OCI-LY7 (cell line): ENCODE measurements at regions not wholly inside any gene's neighbourhood (a gene's known extent, or its start where the extent isn't known, plus 50 kb on each side); places are given as distances from the start of the nearest gene placed in this dataset.

Source experiments
- BruUV-seq: library from RNA; stranded (reverse); fragments of 400-500 nt; replicated peaks from 2 replicates; lab custom pipeline; 2021; lab: Mats Ljungman, UMichigan
- CTCF ChIA-PET: fragments of 300-600 bp; sonication (Branson Sonifier 250); formaldehyde crosslinking; loops from one replicate; lab custom pipeline; 2022; ENCODE audit warnings: antibody characterized with exemption; ENCODE audit not compliant: unreplicated experiment; lab: Charles Lee
- POLR2A ChIA-PET: fragments of 300-600 bp; sonication (Branson Sonifier 250); formaldehyde crosslinking; loops from one replicate; lab custom pipeline; 2022; ENCODE audit warnings: antibody characterized with exemption; lab: Charles Lee
- DNase-seq: peaks from one replicate; pipeline ENCODE4 v3.0.0-alpha.2; 2015; ENCODE audit warnings: low spot score
- H2AFZ ChIP-seq: fragments of 200-600 bp; sonication (generic), shearing (Covaris generic); 2 replicates; pipeline ENCODE4 v1.6.1; 2014; ENCODE audit warnings: mild to moderate bottlenecking, antibody characterized with exemption, low read length, moderate library complexity
- H3K27ac ChIP-seq: fragments of 200-600 bp; sonication (generic); 2 replicates; pipeline ENCODE4 v1.5.1; 2014; ENCODE audit warnings: mixed run types, low read depth, mild to moderate bottlenecking, moderate library complexity, low read length, inconsistent platforms; ENCODE audit not compliant: poor library complexity, severe bottlenecking
- H3K36me3 ChIP-seq: fragments of 200-600 bp; sonication (generic); 2 replicates; pipeline ENCODE4 v1.6.1; 2014; ENCODE audit warnings: mild to moderate bottlenecking, antibody characterized with exemption, low read length, moderate library complexity, mixed read lengths; ENCODE audit not compliant: insufficient read depth
- H3K4me1 ChIP-seq: fragments of 200-600 bp; sonication (generic); 2 replicates; pipeline ENCODE4 v1.5.1; 2014; ENCODE audit warnings: mild to moderate bottlenecking, low read length; ENCODE audit not compliant: insufficient read depth, poor library complexity, severe bottlenecking
- H3K4me2 ChIP-seq: fragments of 200-600 bp; sonication (generic); 2 replicates; pipeline ENCODE4 v1.6.1; 2014; ENCODE audit warnings: mild to moderate bottlenecking, low read length
- H3K4me3 ChIP-seq: fragments of 200-600 bp; sonication (generic); 2 replicates; pipeline ENCODE4 v1.5.1; 2014; ENCODE audit warnings: mild to moderate bottlenecking, low read depth, low read length; ENCODE audit not compliant: poor library complexity, severe bottlenecking
- H3K79me2 ChIP-seq: fragments of 200-600 bp; sonication (generic); 2 replicates; pipeline ENCODE4 v1.6.1; 2016; ENCODE audit warnings: low read depth, mild to moderate bottlenecking, low read length, moderate library complexity, mixed read lengths; ENCODE audit not compliant: insufficient read depth
- H3K9me2 ChIP-seq: fragments of 200-600 bp; sonication (generic); 2 replicates; pipeline ENCODE4 v1.6.1; 2016; ENCODE audit warnings: mild to moderate bottlenecking, low read length, mixed read lengths; ENCODE audit not compliant: insufficient read depth
- H3K9me3 ChIP-seq: fragments of 200-600 bp; sonication (generic); 2 replicates; pipeline ENCODE4 v1.6.1; 2014; ENCODE audit warnings: mild to moderate bottlenecking, mixed run types, low read length, mixed read lengths
- H4K20me1 ChIP-seq: fragments of 200-600 bp; sonication (generic); 2 replicates; pipeline ENCODE4 v1.6.1; 2014; ENCODE audit warnings: mild to moderate bottlenecking, antibody characterized with exemption, low read length, moderate library complexity, mixed read lengths; ENCODE audit not compliant: insufficient read depth
- CTCF ChIP-seq: fragments of 200-600 bp; sonication (generic); conservative IDR thresholded peaks from 2 replicates; pipeline ENCODE4 v1.5.1; 2014; ENCODE audit warnings: mild to moderate bottlenecking, antibody characterized with exemption, low read length, moderate library complexity, mixed read lengths
- EZH2phosphoT487 ChIP-seq: fragments of 200-600 bp; sonication (generic); IDR thresholded peaks from 2 replicates; pipeline ENCODE4 v1.6.1; 2018; ENCODE audit warnings: low read depth, borderline replicate concordance, mild to moderate bottlenecking, mixed run types, antibody characterized with exemption, low read length, moderate library complexity, mixed read lengths
- intact Hi-C: fragments of 100-400 bp; cut with micrococcal nuclease; formaldehyde crosslinking; loops from one replicate; pipeline ENCODE4 v1.10.0; 2022; ENCODE audit not compliant: unreplicated experiment

- H3K9me2 ChIP-seq = no peaks in the 10 kb centered on the region
- no peaks in the 10 kb centered on the region for H3K9me3 ChIP-seq
- H4K20me1 ChIP-seq = no peaks in the 10 kb centered on the region
- DNase-seq = no peak
- H3K36me3 ChIP-seq = no peaks in the 10 kb centered on the region
- no peaks in the 10 kb centered on the region for H3K4me1 ChIP-seq
- intact Hi-C loops = no loop called here
- H3K4me2 ChIP-seq = no peak overlapping the region
- ChIA-PET CTCF (no interaction called here), POLR2A (no interaction called here)
- no peaks in the 10 kb centered on the region for H3K79me2 ChIP-seq
- TF ChIP-seq EZH2phosphoT487 (no peak), CTCF (no peak)
- no TSS peak for BruUV-seq
- no peak overlapping the region for H2AFZ ChIP-seq
- H3K4me3 ChIP-seq = no peak overlapping the region
- no peak overlapping the region for H3K27ac ChIP-seq
These were observed 368.1 kb upstream of the NOCT start for GRCh38 chr4:138647433-138647832.

DNA sequence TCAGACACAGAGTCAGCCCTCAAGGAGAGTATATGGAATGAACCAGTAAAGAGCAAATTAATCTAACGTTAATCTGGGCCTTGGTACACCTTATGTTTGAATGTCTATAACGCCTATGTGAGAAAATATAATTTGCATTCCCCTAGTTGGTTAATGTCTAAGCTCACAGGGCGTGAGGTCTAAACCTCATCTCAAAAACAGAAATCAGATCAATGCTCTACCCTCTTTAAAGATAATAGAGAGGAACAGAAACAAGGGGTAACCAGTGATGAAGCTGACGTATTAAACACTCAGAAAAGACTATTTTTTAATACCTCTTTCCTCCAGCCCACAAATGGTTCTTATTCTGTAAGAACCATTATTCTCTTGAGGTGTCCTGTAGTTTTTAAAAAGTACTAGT lies 369.2 kb upstream of the NOCT start:
- Histone ChIP-seq H3K4me1 (no peaks in the 10 kb centered on the region), H3K4me3 (no peak overlapping the region), H3K9me2 (no peaks in the 10 kb centered on the region), H3K9me3 (no peaks in the 10 kb centered on the region), H3K4me2 (no peak overlapping the region), H3K36me3 (no peaks in the 10 kb centered on the region), H3K79me2 (no peaks in the 10 kb centered on the region), H3K27ac (no peak overlapping the region), H4K20me1 (no peaks in the 10 kb centered on the region), H2AFZ (no peak overlapping the region)
- no peak for DNase-seq
- TF ChIP-seq CTCF (no peak), EZH2phosphoT487 (no peak)
- intact Hi-C loops = no loop called here
- BruUV-seq = no TSS peak
- ChIA-PET POLR2A (no interaction called here), CTCF (no interaction called here)

DNA sequence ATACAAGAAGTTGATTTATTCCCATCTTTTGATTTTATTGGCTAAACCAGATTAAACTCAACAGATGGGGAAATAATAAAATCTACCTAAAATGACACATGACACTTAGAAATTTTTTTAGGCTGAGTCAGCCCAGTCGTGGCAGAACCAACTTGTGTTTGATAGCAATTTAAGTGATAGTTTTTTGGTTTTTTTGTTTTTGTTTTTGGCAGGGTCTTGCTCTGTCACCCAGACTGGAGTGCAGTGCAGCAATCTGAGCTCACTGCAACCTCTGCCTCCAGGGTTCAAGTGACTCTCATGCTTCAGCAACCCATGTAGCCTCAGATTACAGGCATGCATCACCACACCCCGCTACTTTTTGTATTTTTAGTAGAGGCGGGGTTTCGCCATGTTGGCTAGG lies 370.3 kb upstream of the NOCT start:
- no peaks in the 10 kb centered on the region for H3K4me1 ChIP-seq
- H3K4me2 ChIP-seq = no peak overlapping the region
- no peaks in the 10 kb centered on the region for H4K20me1 ChIP-seq
- H3K4me3 ChIP-seq = no peak overlapping the region
- no peak for TF ChIP-seq EZH2phosphoT487
- TF ChIP-seq CTCF = no peak
- no peak overlapping the region for H2AFZ ChIP-seq
- no peaks in the 10 kb centered on the region for H3K9me2 ChIP-seq
- CTCF ChIA-PET = no interaction called here
- no peaks in the 10 kb centered on the region for H3K36me3 ChIP-seq
- DNase-seq = no peak
- no TSS peak for BruUV-seq
- intact Hi-C loops = no loop called here
- no peaks in the 10 kb centered on the region for H3K9me3 ChIP-seq
- no peaks in the 10 kb centered on the region for H3K79me2 ChIP-seq
- no peak overlapping the region for H3K27ac ChIP-seq
- POLR2A ChIA-PET = no interaction called here
